ENCODE measurements at regions not wholly inside any gene's neighbourhood (a gene's known extent, or its start where the extent isn't known, plus 50 kb on each side); places are given as distances from the start of the nearest gene placed in this dataset.

- Histone ChIP-seq H3K4me3 (no peak overlapping the region), H3K9me3 (no peaks in the 10 kb centered on the region), H3K36me3 (no peaks in the 10 kb centered on the region), H3K4me1 (no peaks in the 10 kb centered on the region), H3K27ac (no peak overlapping the region), H3K27me3 (no peaks in the 10 kb centered on the region)
- ATAC-seq (ENCODE audit: low FRiP score in 2 of 2), result no peak
- WGBS, 2 donors, result 70% methylated on average over 3 of the region's 3 CpGs
- DNase-seq, result no peak
- TF ChIP-seq POLR2A (IDR thresholded peaks at IDR 0.05) (no peak), POLR2AphosphoS5 (IDR thresholded peaks at IDR 0.05) (no peak), EP300 (IDR thresholded peaks at IDR 0.05) (no peak), CTCF (IDR thresholded peaks at IDR 0.05) (no peak)
Measured at GRCh38 chr7:49245062-49245461, 320.7 kb downstream of the CDC14C start.

GRCh38 chr7:49247759-49248158 is 323.4 kb downstream of the CDC14C start:
- Histone ChIP-seq H3K9me3 (no peaks in the 10 kb centered on the region), H3K36me3 (no peaks in the 10 kb centered on the region), H3K4me3 (no peak overlapping the region), H3K27ac (no peak overlapping the region), H3K4me1 (no peaks in the 10 kb centered on the region), H3K27me3 (no peaks in the 10 kb centered on the region)
- TF ChIP-seq POLR2AphosphoS5 (IDR thresholded peaks at IDR 0.05) (no peak), EP300 (IDR thresholded peaks at IDR 0.05) (no peak), CTCF (IDR thresholded peaks at IDR 0.05) (no peak), POLR2A (IDR thresholded peaks at IDR 0.05) (no peak)
- 53 to 65% methylated on average over 3 of the region's 3 CpGs for WGBS, 2 donors
- DNase-seq (no peak), ATAC-seq (ENCODE audit: low FRiP score in 2 of 2) (no peak)

GRCh38 chr7:49255054-49255453 is 330.7 kb downstream of the CDC14C start:
- H3K9me3 ChIP-seq, result no peaks in the 10 kb centered on the region
- no peaks in the 10 kb centered on the region for H3K36me3 ChIP-seq
- no peak overlapping the region for H3K4me3 ChIP-seq
- TF ChIP-seq CTCF (IDR thresholded peaks at IDR 0.05) (no peak), POLR2A (IDR thresholded peaks at IDR 0.05) (no peak), EP300 (IDR thresholded peaks at IDR 0.05) (no peak), POLR2AphosphoS5 (IDR thresholded peaks at IDR 0.05) (no peak)
- no peaks in the 10 kb centered on the region for H3K4me1 ChIP-seq
- 64 to 65% methylated on average over 3 of the region's 3 CpGs for WGBS, 2 donors
- no peak for ATAC-seq (ENCODE audit: low FRiP score in 2 of 2)
- no peaks in the 10 kb centered on the region for H3K27me3 ChIP-seq
- H3K27ac ChIP-seq, result no peak overlapping the region
- no peak for DNase-seq

GRCh38 chr7:49260538-49260937 is 336.2 kb downstream of the CDC14C start:
- WGBS, 2 donors, result 61 to 74% methylated on average over 2 of the region's 2 CpGs
- H3K4me1 ChIP-seq, result no peaks in the 10 kb centered on the region

More at GRCh38 chr7:49260538-49260937, 336.2 kb downstream of the CDC14C start:
- Histone ChIP-seq H3K27ac (no peak overlapping the region), H3K9me3 (no peaks in the 10 kb centered on the region), H3K27me3 (no peaks in the 10 kb centered on the region), H3K36me3 (no peaks in the 10 kb centered on the region), H3K4me3 (no peak overlapping the region)
- DNase-seq (no peak), ATAC-seq (ENCODE audit: low FRiP score in 2 of 2) (no peak)
- TF ChIP-seq CTCF (IDR thresholded peaks at IDR 0.05) (no peak), EP300 (IDR thresholded peaks at IDR 0.05) (no peak), POLR2A (IDR thresholded peaks at IDR 0.05) (no peak), POLR2AphosphoS5 (IDR thresholded peaks at IDR 0.05) (no peak)

Data from upper lobe of left lung (tissue), 6 donors.